ENCODE measurements at regions not wholly inside any gene's neighbourhood (a gene's known extent, or its start where the extent isn't known, plus 50 kb on each side); places are given as distances from the start of the nearest gene placed in this dataset.

- ChIA-PET CTCF (no interaction called here), POLR2A (ENCODE audit: low non-redundant PET) (no interaction called here)
- DNase-seq (ENCODE audit: low spot score): no peak
- H3K4me3 ChIP-seq (ENCODE audit: low read depth, low read length, poor library complexity, severe bottlenecking): no peak overlapping the region
- H3K4me1 ChIP-seq (ENCODE audit: insufficient read depth, low read length, poor library complexity, severe bottlenecking): no peaks in the 10 kb centered on the region
- no peak overlapping the region for H3K27ac ChIP-seq (ENCODE audit: low read depth, low read length, poor library complexity, severe bottlenecking)
- BruUV-seq (replicated peaks): no TSS peak
- H3K9me3 ChIP-seq (ENCODE audit: low read depth, low read length, poor library complexity, severe bottlenecking): peaks cover 14% of the 10 kb centered on the region
- intact Hi-C loops (cut with micrococcal nuclease; ENCODE audit: unreplicated experiment): no loop called here
- no peaks in the 10 kb centered on the region for H3K27me3 ChIP-seq (replicated peaks; ENCODE audit: insufficient read depth, low read depth, low read length, poor library complexity)
- no peaks in the 10 kb centered on the region for H3K36me3 ChIP-seq (ENCODE audit: insufficient read depth, low read length, poor library complexity, severe bottlenecking)
- TF ChIP-seq EZH2 (IDR thresholded peaks at IDR 0.05; ENCODE audit: borderline replicate concordance, low read depth, low read length, poor library complexity, severe bottlenecking) (no peak), CTCF (conservative IDR thresholded peaks at IDR 0.05; ENCODE audit: low read depth, low read length) (no peak)
Observed at GRCh38 chr12:38152816-38153736, 163.5 kb upstream of the ALG10B start.

GRCh38 chr12:38153737-38154061 lies 162.9 kb upstream of the ALG10B start:
- Histone ChIP-seq H3K27me3 (replicated peaks; ENCODE audit: insufficient read depth, low read depth, low read length, poor library complexity) (no peaks in the 10 kb centered on the region), H3K9me3 (ENCODE audit: low read depth, low read length, poor library complexity, severe bottlenecking) (peaks cover 20% of the 10 kb centered on the region), H3K27ac (ENCODE audit: low read depth, low read length, poor library complexity, severe bottlenecking) (no peak overlapping the region), H3K36me3 (ENCODE audit: insufficient read depth, low read length, poor library complexity, severe bottlenecking) (no peaks in the 10 kb centered on the region), H3K4me1 (ENCODE audit: insufficient read depth, low read length, poor library complexity, severe bottlenecking) (no peaks in the 10 kb centered on the region), H3K4me3 (ENCODE audit: low read depth, low read length, poor library complexity, severe bottlenecking) (no peak overlapping the region)
- TF ChIP-seq CTCF (conservative IDR thresholded peaks at IDR 0.05; ENCODE audit: low read depth, low read length): no peak
- no peak for TF ChIP-seq EZH2 (IDR thresholded peaks at IDR 0.05; ENCODE audit: borderline replicate concordance, low read depth, low read length, poor library complexity, severe bottlenecking)
- ChIA-PET CTCF (no interaction called here), POLR2A (ENCODE audit: low non-redundant PET) (no interaction called here)
- no TSS peak for BruUV-seq (replicated peaks)
- no peak for DNase-seq (ENCODE audit: low spot score)
- intact Hi-C loops (cut with micrococcal nuclease; ENCODE audit: unreplicated experiment): no loop called here

GRCh38 chr12:38154096-38155019 lies 162.2 kb upstream of the ALG10B start:
- CTCF ChIA-PET: no interaction called here
- Histone ChIP-seq H3K27me3 (replicated peaks; ENCODE audit: insufficient read depth, low read depth, low read length, poor library complexity) (no peaks in the 10 kb centered on the region), H3K27ac (ENCODE audit: low read depth, low read length, poor library complexity, severe bottlenecking) (no peak overlapping the region), H3K9me3 (ENCODE audit: low read depth, low read length, poor library complexity, severe bottlenecking) (peaks cover 21% of the 10 kb centered on the region), H3K4me1 (ENCODE audit: insufficient read depth, low read length, poor library complexity, severe bottlenecking) (no peaks in the 10 kb centered on the region), H3K4me3 (ENCODE audit: low read depth, low read length, poor library complexity, severe bottlenecking) (no peak overlapping the region), H3K36me3 (ENCODE audit: insufficient read depth, low read length, poor library complexity, severe bottlenecking) (no peaks in the 10 kb centered on the region)
- no peak for TF ChIP-seq EZH2 (IDR thresholded peaks at IDR 0.05; ENCODE audit: borderline replicate concordance, low read depth, low read length, poor library complexity, severe bottlenecking)
- TF ChIP-seq CTCF (conservative IDR thresholded peaks at IDR 0.05; ENCODE audit: low read depth, low read length): no peak
- intact Hi-C loops (cut with micrococcal nuclease; ENCODE audit: unreplicated experiment): no loop called here
- POLR2A ChIA-PET (ENCODE audit: low non-redundant PET): no interaction called here
- BruUV-seq (replicated peaks): no TSS peak
- no peak for DNase-seq (ENCODE audit: low spot score)

All from A673 (cell line).